Eye (tissue), 1 donor: ENCODE measurements at regions not wholly inside any gene's neighbourhood (a gene's known extent, or its start where the extent isn't known, plus 50 kb on each side); places are given as distances from the start of the nearest gene placed in this dataset.

Experiments
- DNase-seq: peaks from one replicate; pipeline ENCODE4 v3.0.0-alpha.2; 2015

GRCh38 chr10:36087006-36088005, 445.2 kb upstream of the FZD8 start:
- no peak for DNase-seq

- no peak for DNase-seq
These were observed 433.1 kb upstream of the FZD8 start for GRCh38 chr10:36075196-36075595.

- no peak for DNase-seq
These were observed 431.8 kb upstream of the FZD8 start for GRCh38 chr10:36073796-36074345.

GRCh38 chr10:36068542-36068941, 426.4 kb upstream of the FZD8 start:
- no peak for DNase-seq

- DNase-seq = no peak
These were observed 425.7 kb upstream of the FZD8 start for GRCh38 chr10:36067748-36068147.

- no peak for DNase-seq
These were observed 424.8 kb upstream of the FZD8 start for GRCh38 chr10:36066850-36067249.

GRCh38 chr10:36066102-36066501, 424.0 kb upstream of the FZD8 start:
- DNase-seq = no peak

- DNase-seq = no peak
These were observed 421.3 kb upstream of the FZD8 start for GRCh38 chr10:36063396-36063795.

- no peak for DNase-seq
These were observed 415.6 kb upstream of the FZD8 start for GRCh38 chr10:36057731-36058130.

- no peak for DNase-seq
These were observed 415.1 kb upstream of the FZD8 start for GRCh38 chr10:36057180-36057579.

GRCh38 chr10:36053775-36054174, 411.7 kb upstream of the FZD8 start:
- no peak for DNase-seq

GRCh38 chr10:36053271-36053670, 411.2 kb upstream of the FZD8 start:
- DNase-seq = no peak

- DNase-seq = peak; percentile 12
These were observed 409.4 kb upstream of the FZD8 start for GRCh38 chr10:36051500-36051991.

- peak; percentile 27 for DNase-seq
These were observed 408.8 kb upstream of the FZD8 start for GRCh38 chr10:36050763-36051499.

GRCh38 chr10:36048780-36049179, 406.7 kb upstream of the FZD8 start:
- DNase-seq = no peak

GRCh38 chr10:36048236-36048635, 406.1 kb upstream of the FZD8 start:
- no peak for DNase-seq

GRCh38 chr10:36042135-36042534, 400.0 kb upstream of the FZD8 start:
- DNase-seq = no peak

GRCh38 chr10:36038316-36038955, 396.3 kb upstream of the FZD8 start:
- peak; percentile 79 for DNase-seq

GRCh38 chr10:36036137-36036536, 394.0 kb upstream of the FZD8 start:
- no peak for DNase-seq

GRCh38 chr10:36033808-36034207, 391.7 kb upstream of the FZD8 start:
- no peak for DNase-seq

GRCh38 chr10:36030516-36030915, 388.4 kb upstream of the FZD8 start:
- DNase-seq = no peak

- DNase-seq = no peak
These were observed 384.7 kb upstream of the FZD8 start for GRCh38 chr10:36026656-36027390.
